ENCODE measurements at regions not wholly inside any gene's neighbourhood (a gene's known extent, or its start where the extent isn't known, plus 50 kb on each side); places are given as distances from the start of the nearest gene placed in this dataset.

GRCh38 chr5:171617817-171618591, 167.6 kb upstream of the SMIM23 start:
- TF ChIP-seq EZH2 (IDR thresholded peaks at IDR 0.05; ENCODE audit: insufficient read depth, poor library complexity, severe bottlenecking) (no peak), EZH2phosphoT487 (IDR thresholded peaks at IDR 0.05; ENCODE audit: insufficient read depth, low read depth) (no peak)

All from GM23248 (cell line).